Liver (tissue), 7 donors: ENCODE measurements at regions not wholly inside any gene's neighbourhood (a gene's known extent, or its start where the extent isn't known, plus 50 kb on each side); places are given as distances from the start of the nearest gene placed in this dataset.

Experiments used
- DNase-seq: peaks from one replicate; pipeline ENCODE4 v3.0.0-alpha.2; 2017; ENCODE audit warnings: low spot score
- H3K27ac ChIP-seq, 2 donors: one replicate each; pipeline ENCODE4 v1.7.0; 2013; ENCODE audit warnings: inconsistent platforms in 2 of 2, low read length in 2 of 2, control low read depth in 1 of 2, low read depth in 1 of 2, mild to moderate bottlenecking in 1 of 2
- H3K27me3 ChIP-seq, 4 donors: one replicate each; pipeline versions ENCODE4 v1.6.1 to v1.7.0; 2013; ENCODE audit warnings: low read length in 3 of 4, inconsistent platforms in 1 of 4, mild to moderate bottlenecking in 1 of 4, moderate library complexity in 1 of 4; ENCODE audit not compliant: control insufficient read depth in 4 of 4, insufficient read depth in 4 of 4
- H3K36me3 ChIP-seq, 4 donors: one replicate each; pipeline versions ENCODE4 v1.6.1 to v1.7.0; 2013; ENCODE audit warnings: low read length in 3 of 4, mild to moderate bottlenecking in 3 of 4, low read depth in 1 of 4, moderate library complexity in 1 of 4; ENCODE audit not compliant: control insufficient read depth in 4 of 4, insufficient read depth in 3 of 4
- H3K4me1 ChIP-seq, 4 donors: one replicate each; pipeline versions ENCODE4 v1.6.1 to v1.7.0; 2013; ENCODE audit warnings: low read length in 3 of 4, mild to moderate bottlenecking in 3 of 4, moderate library complexity in 1 of 4; ENCODE audit not compliant: control insufficient read depth in 4 of 4, insufficient read depth in 4 of 4
- H3K4me3 ChIP-seq, 3 donors: one replicate each; pipeline versions ENCODE4 v1.6.1 to v1.7.0; 2013; ENCODE audit warnings: low read length in 3 of 3, control low read depth in 1 of 3, low read depth in 1 of 3, mild to moderate bottlenecking in 1 of 3
- H3K9ac ChIP-seq, 2 donors: one replicate each; pipeline ENCODE4 v1.7.0; 2013; ENCODE audit warnings: low read length in 2 of 2, mild to moderate bottlenecking in 2 of 2, moderate library complexity in 2 of 2, control low read depth in 1 of 2, low read depth in 1 of 2
- H3K9me3 ChIP-seq, 4 donors: one replicate each; pipeline versions ENCODE4 v1.6.1 to v1.7.0; 2013; ENCODE audit warnings: low read length in 3 of 4; ENCODE audit not compliant: control insufficient read depth in 4 of 4
- ATF3 ChIP-seq: IDR thresholded peaks from 2 replicates; pipeline ENCODE4 v1.6.1; 2016; ENCODE audit warnings: antibody characterized with exemption
- HNF4G ChIP-seq: IDR thresholded peaks from 2 replicates; pipeline ENCODE4 v1.6.1; 2016; ENCODE audit warnings: antibody characterized with exemption
- JUND ChIP-seq, 2 donors: IDR thresholded peaks; 2 replicates each; pipeline ENCODE4 v1.6.1; 2016; ENCODE audit warnings: antibody characterized with exemption in 2 of 2
- MAX ChIP-seq: IDR thresholded peaks from 2 replicates; pipeline ENCODE4 v1.6.1; 2016; ENCODE audit warnings: antibody characterized with exemption
- REST ChIP-seq: IDR thresholded peaks from 2 replicates; pipeline ENCODE4 v1.6.1; 2016; ENCODE audit warnings: antibody characterized with exemption, mild to moderate bottlenecking
- SP1 ChIP-seq: IDR thresholded peaks from 2 replicates; pipeline ENCODE4 v1.6.1; 2018; ENCODE audit warnings: antibody characterized with exemption, mild to moderate bottlenecking
- TAF1 ChIP-seq: conservative IDR thresholded peaks from 2 replicates; pipeline ENCODE4 v1.6.1; 2016; ENCODE audit warnings: antibody characterized with exemption, mild to moderate bottlenecking
- YY1 ChIP-seq: IDR thresholded peaks from 2 replicates; pipeline ENCODE4 v1.6.1; 2016; ENCODE audit warnings: antibody characterized with exemption, mild to moderate bottlenecking
- ZBTB33 ChIP-seq: IDR thresholded peaks from 2 replicates; pipeline ENCODE4 v1.6.1; 2016; ENCODE audit warnings: antibody characterized with exemption
- WGBS: extraction: QIAGEN DNeasy Blood & Tissue Kit; methylation state at CpG from one replicate; pipeline ENCODE4 v1.1.7; 2013; 5-methylcytosine and 5-hydroxymethylcytosine counted together
- donor health status: healthy.
- donor health status: healthy.
- donor health status: healthy.
- donor health status: healthy.

GRCh38 chr4:180296036-180296599 lies 1947.1 kb upstream of the TENM3 start:
- WGBS = 45% methylated on average over 4 of the region's 4 CpGs
- Histone ChIP-seq H3K4me1 (no peaks in the 10 kb centered on the region), H3K9me3 (peaks cover 0 to 2% (median 0%) of the 10 kb centered on the region in 4 donors), H3K36me3 (no peaks in the 10 kb centered on the region), H3K4me3 (no peak overlapping the region), H3K9ac (no peak overlapping the region), H3K27ac (no peak overlapping the region), H3K27me3 (peaks cover 0 to 2% (median 0%) of the 10 kb centered on the region in 4 donors)
- no peak for DNase-seq
- TF ChIP-seq SP1 (no peak), MAX (no peak), ATF3 (no peak)

- Histone ChIP-seq H3K9ac (no peak overlapping the region), H3K4me1 (no peaks in the 10 kb centered on the region), H3K9me3 (no peaks in the 10 kb centered on the region), H3K27ac (no peak overlapping the region), H3K27me3 (no peaks in the 10 kb centered on the region), H3K36me3 (no peaks in the 10 kb centered on the region), H3K4me3 (no peak overlapping the region)
- WGBS = 44% methylated on average over 4 of the region's 4 CpGs
- DNase-seq = no peak
- TF ChIP-seq TAF1 = no peak
Measured at GRCh38 chr4:180304321-180304720, 1938.9 kb upstream of the TENM3 start.

- no peak for DNase-seq
- H3K27me3 ChIP-seq = no peaks in the 10 kb centered on the region
- no peak overlapping the region for H3K9ac ChIP-seq
- H3K36me3 ChIP-seq = no peaks in the 10 kb centered on the region
- H3K4me3 ChIP-seq = no peak overlapping the region
- H3K9me3 ChIP-seq = no peaks in the 10 kb centered on the region
- H3K4me1 ChIP-seq = no peaks in the 10 kb centered on the region
- TF ChIP-seq HNF4G (no peak), ZBTB33 (no peak), SP1 (no peak), YY1 (no peak), JUND (IDR thresholded peaks at IDR 0.05) (no peak), REST (no peak)
- 93% methylated on average over 3 of the region's 3 CpGs for WGBS
- no peak overlapping the region for H3K27ac ChIP-seq
Measured at GRCh38 chr4:180310616-180311015, 1932.6 kb upstream of the TENM3 start.
